HCT116 (cell line): ENCODE measurements at regions not wholly inside any gene's neighbourhood (a gene's known extent, or its start where the extent isn't known, plus 50 kb on each side); places are given as distances from the start of the nearest gene placed in this dataset.
A peak's percentile ranks its signal among the peaks of the same experiment; 100 is the strongest.

Experiments
- ATAC-seq: fragments of 200-7000 bp; cut with Tn5 transposase; 2 replicates; pipeline ENCODE4 v1.9.1; 2020; ENCODE audit warnings: mild to moderate bottlenecking, moderate library complexity
- BruUV-seq: library from RNA; stranded (reverse); fragments of 400-500 nt; replicated peaks from 2 replicates; lab custom pipeline; 2021; lab: Mats Ljungman, UMichigan
- CTCF ChIA-PET: fragments of 300-600 bp; sonication (Branson Sonifier 250); formaldehyde crosslinking; loops from one replicate; lab custom pipeline; 2021; ENCODE audit warnings: antibody characterized with exemption; lab: Charles Lee
- POLR2A ChIA-PET: fragments of 300-600, 350-600 bp; sonication (Branson Sonifier 250); formaldehyde crosslinking; loops from one replicate; lab custom pipeline; 2021; ENCODE audit warnings: antibody characterized with exemption; lab: Charles Lee
- RAD21 ChIA-PET, 2 experiments: fragments of 300-600 bp; sonication (Branson Sonifier 250); formaldehyde crosslinking; loops; one replicate each; lab custom pipeline; 2023; ENCODE audit warnings: low total read pairs in 2 of 2; ENCODE audit not compliant: uncharacterized antibody in 2 of 2, unreplicated experiment in 2 of 2, low non-redundant PET in 1 of 2; lab: Charles Lee
- DNase-seq: peaks from one replicate; pipeline ENCODE4 v3.0.0-alpha.2; 2010; ENCODE audit warnings: low read depth, low spot score
- H2AFZ ChIP-seq: fragments of 200-600 bp; shearing (Covaris generic), sonication (generic); 2 replicates; pipeline ENCODE4 v1.6.1; 2017; ENCODE audit warnings: low read depth, mixed run types, mixed read lengths, antibody characterized with exemption, low read length; ENCODE audit not compliant: poor library complexity, severe bottlenecking
- H3K27ac ChIP-seq: 2 replicates; pipeline ENCODE4 v1.5.1; 2012; ENCODE audit warnings: low read depth, low read length
- H3K27me3 ChIP-seq: fragments of 200-600 bp; sonication (generic); 2 replicates; pipeline ENCODE4 v1.6.1; 2016; ENCODE audit warnings: mixed run types, low read length, mixed read lengths; ENCODE audit not compliant: insufficient read depth
- H3K36me3 ChIP-seq, 2 experiments: fragments of 200-500 bp in 1 of 2; fragments of 200-600 bp in 1 of 2; sonication (Bioruptor generic) in 1 of 2; sonication (generic) in 1 of 2; 2 replicates each; pipeline versions ENCODE4 v1.5.1 to v1.6.1; 2014 to 2016; ENCODE audit warnings: low read length in 2 of 2, inconsistent platforms in 1 of 2, mixed read lengths in 1 of 2, mixed run types in 1 of 2; ENCODE audit not compliant: insufficient read depth in 2 of 2, control insufficient read depth in 1 of 2
- H3K4me1 ChIP-seq, 2 experiments: fragments of 200-600 bp in 1 of 2; sonication (generic) in 1 of 2; 2 replicates each; pipeline versions ENCODE4 v1.5.1 to v1.6.1; 2012 to 2017; ENCODE audit warnings: low read length in 2 of 2, inconsistent platforms in 1 of 2, mild to moderate bottlenecking in 1 of 2, mixed read lengths in 1 of 2, mixed run types in 1 of 2, moderate library complexity in 1 of 2; ENCODE audit not compliant: insufficient read depth in 2 of 2, control insufficient read depth in 1 of 2
- H3K4me2 ChIP-seq: fragments of 200-600 bp; sonication (generic); 2 replicates; pipeline ENCODE4 v1.6.1; 2017; ENCODE audit warnings: mixed run types, low read length, mixed read lengths
- H3K4me3 ChIP-seq, 2 experiments: fragments of 200-600 bp in 1 of 2; sonication (generic) in 1 of 2; replicated peaks in 1 of 2; 2 replicates each; pipeline ENCODE4 v1.5.1; 2011 to 2016; ENCODE audit warnings: low read length in 2 of 2, control low read depth in 1 of 2, low read depth in 1 of 2, mild to moderate bottlenecking in 1 of 2, mixed read lengths in 1 of 2, mixed run types in 1 of 2
- H3K79me2 ChIP-seq: fragments of 200-600 bp; sonication (generic); 2 replicates; pipeline ENCODE4 v1.6.1; 2017; ENCODE audit warnings: mild to moderate bottlenecking, mixed run types, low read length, moderate library complexity, mixed read lengths; ENCODE audit not compliant: insufficient read depth
- H3K9ac ChIP-seq: fragments of 200-600 bp; sonication (generic); 2 replicates; pipeline ENCODE4 v1.6.1; 2016; ENCODE audit warnings: low read length, mixed read lengths
- H3K9me2 ChIP-seq: fragments of 200-600 bp; sonication (generic), shearing (Covaris generic); 2 replicates; pipeline ENCODE4 v1.6.1; 2017; ENCODE audit warnings: mixed run types, mild to moderate bottlenecking, moderate library complexity; ENCODE audit not compliant: insufficient read depth
- H3K9me3 ChIP-seq, 2 experiments: fragments of 200-500 bp in 1 of 2; fragments of 200-600 bp in 1 of 2; sonication (Bioruptor generic) in 1 of 2; sonication (generic) in 1 of 2; 2 replicates each; pipeline ENCODE4 v1.6.1; 2014 to 2017; ENCODE audit warnings: low read length in 2 of 2, mixed read lengths in 2 of 2, inconsistent platforms in 1 of 2, low read depth in 1 of 2, mild to moderate bottlenecking in 1 of 2, mixed run types in 1 of 2, moderate library complexity in 1 of 2; ENCODE audit not compliant: control insufficient read depth in 1 of 2, insufficient read depth in 1 of 2
- H4K20me1 ChIP-seq: fragments of 200-600 bp; sonication (generic), shearing (Covaris generic); 2 replicates; pipeline ENCODE4 v1.6.1; 2017; ENCODE audit warnings: mixed run types, mild to moderate bottlenecking, moderate library complexity; ENCODE audit not compliant: insufficient read depth
- CEBPB ChIP-seq: IDR thresholded peaks from 2 replicates; pipeline ENCODE4 v1.6.1; 2012; ENCODE audit warnings: low read depth
- CTCF ChIP-seq, 3 experiments: fragments of 200-600 bp in 1 of 3; sonication (generic) in 1 of 3; IDR thresholded peaks in 2 of 3; conservative IDR thresholded peaks in 1 of 3; 2 replicates each; pipeline ENCODE4 v1.5.1; 2012 to 2017; ENCODE audit warnings: low read depth in 2 of 3, low read length in 2 of 3, antibody characterized with exemption in 1 of 3, borderline replicate concordance in 1 of 3, control low read depth in 1 of 3, mild to moderate bottlenecking in 1 of 3, mixed read lengths in 1 of 3, mixed run types in 1 of 3, moderate library complexity in 1 of 3; ENCODE audit not compliant: insufficient read depth in 1 of 3
- EZH2 ChIP-seq: fragments of 200-600 bp; sonication (generic); IDR thresholded peaks from 2 replicates; pipeline ENCODE4 v1.6.1; 2017; ENCODE audit warnings: antibody characterized with exemption, mixed run types
- EZH2phosphoT487 ChIP-seq: fragments of 200-600 bp; IDR thresholded peaks from 2 replicates; pipeline ENCODE4 v1.6.1; 2018; ENCODE audit warnings: antibody characterized with exemption, borderline replicate concordance
- FOSL1 ChIP-seq: IDR thresholded peaks from 2 replicates; pipeline ENCODE4 v1.6.1; 2012; ENCODE audit warnings: low read depth
- JUND ChIP-seq: IDR thresholded peaks from 2 replicates; pipeline ENCODE4 v1.6.1; 2012
- MAX ChIP-seq: IDR thresholded peaks from 2 replicates; pipeline ENCODE4 v1.6.1; 2012
- RAD21 ChIP-seq: IDR thresholded peaks from 2 replicates; pipeline ENCODE4 v1.6.1; 2012; ENCODE audit warnings: low read depth, mild to moderate bottlenecking
- SIN3A ChIP-seq: IDR thresholded peaks from 2 replicates; pipeline ENCODE4 v1.6.1; 2012; ENCODE audit warnings: low read depth
- SP1 ChIP-seq: IDR thresholded peaks from 2 replicates; pipeline ENCODE4 v1.6.1; 2012; ENCODE audit warnings: low read depth
- SRF ChIP-seq: IDR thresholded peaks from 2 replicates; pipeline ENCODE4 v1.6.1; 2012; ENCODE audit warnings: low read depth
- TCF7L2 ChIP-seq: IDR thresholded peaks from 2 replicates; pipeline ENCODE4 v1.7.0; 2011; ENCODE audit warnings: borderline replicate concordance, inconsistent platforms; ENCODE audit not compliant: insufficient read depth, insufficient read length; ENCODE audit errors: extremely low read depth
- ZFX ChIP-seq: fragments of 450-650 bp; IDR thresholded peaks from 2 replicates; pipeline ENCODE4 v1.6.1; 2017
- ZNF274 ChIP-seq: fragments of 200-500 bp; sonication (Bioruptor generic); IDR thresholded peaks from 2 replicates; pipeline ENCODE4 v1.6.1; 2014; ENCODE audit warnings: mild to moderate bottlenecking, low read depth, low read length, inconsistent platforms
- intact Hi-C: fragments of 100-400 bp; cut with micrococcal nuclease; formaldehyde crosslinking; loops from 2 replicates; pipeline ENCODE4 v1.10.0; 2022
- TF ChIP-seq, protein P1 (sequence below): IDR thresholded peaks from 2 replicates; pipeline ENCODE4 v1.6.1; 2012; ENCODE audit warnings: low read depth

DNA sequence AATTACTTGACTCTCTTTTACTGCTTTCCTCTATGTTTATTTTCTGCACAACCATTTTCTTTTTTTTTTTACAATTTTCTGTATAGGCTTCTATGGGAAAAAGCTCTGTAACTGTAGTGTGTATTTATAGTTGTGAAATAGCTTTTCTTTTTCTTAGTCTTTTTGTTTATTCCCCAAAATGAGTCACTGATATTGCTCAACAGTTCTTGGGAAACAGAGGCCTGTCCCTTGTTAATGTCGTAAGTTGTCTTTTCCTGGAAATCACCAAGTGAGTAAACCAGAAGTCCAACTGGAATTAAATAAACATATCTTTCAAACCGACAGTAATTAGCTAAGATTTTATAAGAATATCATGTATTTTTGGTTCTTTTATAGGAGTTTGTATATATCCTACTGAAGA lies 325.1 kb upstream of the PRR16 start:
- no peaks in the 10 kb centered on the region for H3K27me3 ChIP-seq
- H3K27ac ChIP-seq = no peak overlapping the region
- BruUV-seq = no TSS peak
- no peaks in the 10 kb centered on the region for H3K36me3 ChIP-seq
- no peak overlapping the region for H2AFZ ChIP-seq
- no peak overlapping the region for H3K4me3 ChIP-seq
- RAD21 ChIA-PET = no interaction called here
- no peaks in the 10 kb centered on the region for H4K20me1 ChIP-seq
- H3K79me2 ChIP-seq = no peaks in the 10 kb centered on the region
- no peak overlapping the region for H3K9ac ChIP-seq
- no peaks in the 10 kb centered on the region for H3K9me2 ChIP-seq
- TF ChIP-seq TCF7L2 = no peak
- TF ChIP-seq SIN3A = no peak
- TF ChIP-seq RAD21 = no peak
- TF ChIP-seq CTCF (IDR thresholded peaks at IDR 0.05 in 2 of 3, conservative IDR thresholded peaks at IDR 0.05 in 1 of 3; ENCODE audit: borderline replicate concordance in 1 of 3, insufficient read depth in 1 of 3, low read depth in 2 of 3, low read length in 2 of 3) = no peak
- TF ChIP-seq CEBPB = peak; percentile 86
- ATAC-seq (no peak), DNase-seq (no peak)
- CTCF ChIA-PET = no interaction called here
- intact Hi-C loops = no loop called here
- POLR2A ChIA-PET = no interaction called here
- H3K9me3 ChIP-seq = no peaks in the 10 kb centered on the region
- no peak overlapping the region for H3K4me2 ChIP-seq
- no peaks in the 10 kb centered on the region for H3K4me1 ChIP-seq

GRCh38 chr5:120140501-120140900 lies 323.6 kb upstream of the PRR16 start:
- no peaks in the 10 kb centered on the region for H3K36me3 ChIP-seq
- ATAC-seq (no peak), DNase-seq (no peak)
- intact Hi-C loops = no loop called here
- H3K9me3 ChIP-seq = no peaks in the 10 kb centered on the region; a peak in 1 of 4 replicates
- H3K27ac ChIP-seq = no peak overlapping the region
- RAD21 ChIA-PET = no interaction called here
- CTCF ChIA-PET = no interaction called here
- no peaks in the 10 kb centered on the region for H3K4me1 ChIP-seq
- no peak overlapping the region for H3K4me3 ChIP-seq
- no peaks in the 10 kb centered on the region for H4K20me1 ChIP-seq
- no peaks in the 10 kb centered on the region for H3K9me2 ChIP-seq
- no peak overlapping the region for H2AFZ ChIP-seq
- no peaks in the 10 kb centered on the region for H3K27me3 ChIP-seq
- H3K79me2 ChIP-seq = no peaks in the 10 kb centered on the region
- no TSS peak for BruUV-seq
- H3K9ac ChIP-seq = no peak overlapping the region
- no peak overlapping the region for H3K4me2 ChIP-seq
- POLR2A ChIA-PET = no interaction called here
- no peak for TF ChIP-seq ZNF274
- TF ChIP-seq EZH2 = no peak
- TF ChIP-seq FOSL1 = no peak
- no peak for TF ChIP-seq MAX
- no peak for TF ChIP-seq SRF
- no peak for TF ChIP-seq JUND
- no peak for TF ChIP-seq EZH2phosphoT487
- TF ChIP-seq, protein P1, sequence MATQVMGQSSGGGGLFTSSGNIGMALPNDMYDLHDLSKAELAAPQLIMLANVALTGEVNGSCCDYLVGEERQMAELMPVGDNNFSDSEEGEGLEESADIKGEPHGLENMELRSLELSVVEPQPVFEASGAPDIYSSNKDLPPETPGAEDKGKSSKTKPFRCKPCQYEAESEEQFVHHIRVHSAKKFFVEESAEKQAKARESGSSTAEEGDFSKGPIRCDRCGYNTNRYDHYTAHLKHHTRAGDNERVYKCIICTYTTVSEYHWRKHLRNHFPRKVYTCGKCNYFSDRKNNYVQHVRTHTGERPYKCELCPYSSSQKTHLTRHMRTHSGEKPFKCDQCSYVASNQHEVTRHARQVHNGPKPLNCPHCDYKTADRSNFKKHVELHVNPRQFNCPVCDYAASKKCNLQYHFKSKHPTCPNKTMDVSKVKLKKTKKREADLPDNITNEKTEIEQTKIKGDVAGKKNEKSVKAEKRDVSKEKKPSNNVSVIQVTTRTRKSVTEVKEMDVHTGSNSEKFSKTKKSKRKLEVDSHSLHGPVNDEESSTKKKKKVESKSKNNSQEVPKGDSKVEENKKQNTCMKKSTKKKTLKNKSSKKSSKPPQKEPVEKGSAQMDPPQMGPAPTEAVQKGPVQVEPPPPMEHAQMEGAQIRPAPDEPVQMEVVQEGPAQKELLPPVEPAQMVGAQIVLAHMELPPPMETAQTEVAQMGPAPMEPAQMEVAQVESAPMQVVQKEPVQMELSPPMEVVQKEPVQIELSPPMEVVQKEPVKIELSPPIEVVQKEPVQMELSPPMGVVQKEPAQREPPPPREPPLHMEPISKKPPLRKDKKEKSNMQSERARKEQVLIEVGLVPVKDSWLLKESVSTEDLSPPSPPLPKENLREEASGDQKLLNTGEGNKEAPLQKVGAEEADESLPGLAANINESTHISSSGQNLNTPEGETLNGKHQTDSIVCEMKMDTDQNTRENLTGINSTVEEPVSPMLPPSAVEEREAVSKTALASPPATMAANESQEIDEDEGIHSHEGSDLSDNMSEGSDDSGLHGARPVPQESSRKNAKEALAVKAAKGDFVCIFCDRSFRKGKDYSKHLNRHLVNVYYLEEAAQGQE = no peak
- no peak for TF ChIP-seq ZFX
- no peak for TF ChIP-seq SP1
- no peak for TF ChIP-seq SIN3A
